Spleen (tissue), 11 donors: ENCODE measurements at regions not wholly inside any gene's neighbourhood (a gene's known extent, or its start where the extent isn't known, plus 50 kb on each side); places are given as distances from the start of the nearest gene placed in this dataset.

Experiments
- DNase-seq: peaks from one replicate; pipeline ENCODE4 v3.0.0-alpha.2; 2020
- H3K27ac ChIP-seq, 8 donors: fragments of 200-600 bp; sonication (generic) in 7 of 8; 1 replicate in 4 of 8; 2 replicates in 4 of 8; pipeline versions ENCODE4 v1.5.0 to v1.8.0; 2016 to 2021; ENCODE audit warnings: inconsistent platforms in 4 of 8, mild to moderate bottlenecking in 4 of 8, moderate library complexity in 1 of 8
- H3K27me3 ChIP-seq, 7 donors: fragments of 200-600 bp; sonication (generic) in 6 of 7; replicated peaks in 1 of 7; 1 replicate in 4 of 7; 2 replicates in 3 of 7; pipeline versions ENCODE4 v1.5.0 to v1.8.0; 2016 to 2021; ENCODE audit warnings: inconsistent platforms in 3 of 7, mild to moderate bottlenecking in 1 of 7
- H3K36me3 ChIP-seq, 6 donors: fragments of 200-600 bp; sonication (generic) in 5 of 6; 1 replicate in 4 of 6; 2 replicates in 2 of 6; pipeline versions ENCODE4 v1.5.0 to v1.8.0; 2016 to 2021; ENCODE audit warnings: inconsistent platforms in 2 of 6
- H3K4me1 ChIP-seq, 6 donors: fragments of 200-600 bp; sonication (generic) in 5 of 6; 1 replicate in 3 of 6; 2 replicates in 3 of 6; pipeline versions ENCODE4 v1.5.0 to v1.8.0; 2016 to 2021; ENCODE audit warnings: inconsistent platforms in 3 of 6
- H3K4me3 ChIP-seq, 8 donors: fragments of 200-600 bp; sonication (generic) in 7 of 8; 1 replicate in 4 of 8; 2 replicates in 4 of 8; pipeline versions ENCODE4 v1.5.0 to v1.8.0; 2016 to 2021; ENCODE audit warnings: inconsistent platforms in 4 of 8, mild to moderate bottlenecking in 4 of 8, moderate library complexity in 2 of 8
- H3K9me3 ChIP-seq, 8 donors: fragments of 200-600 bp; sonication (generic) in 7 of 8; 1 replicate in 4 of 8; 2 replicates in 4 of 8; pipeline versions ENCODE4 v1.5.0 to v1.8.0; 2016 to 2021; ENCODE audit warnings: inconsistent platforms in 4 of 8
- CTCF ChIP-seq, 11 experiments: fragments of 200-600 bp in 7 of 11; fragments of 450-650 bp in 4 of 11; sonication (generic) in 4 of 11; IDR thresholded peaks in 8 of 11; conservative IDR thresholded peaks in 3 of 11; 1 replicate in 7 of 11; 2 replicates in 4 of 11; pipeline versions ENCODE4 v1.4.0 to v1.8.0; 2016 to 2021; ENCODE audit warnings: antibody characterized with exemption in 11 of 11, inconsistent platforms in 4 of 11, mild to moderate bottlenecking in 1 of 11
- POLR2A ChIP-seq, 3 donors: fragments of 450-650 bp; IDR thresholded peaks; one replicate each; pipeline ENCODE4 v1.5.1; 2017; ENCODE audit warnings: antibody characterized with exemption in 3 of 3, mild to moderate bottlenecking in 1 of 3
- POLR2AphosphoS5 ChIP-seq, 3 donors: sonication (generic); formaldehyde crosslinking; IDR thresholded peaks; one replicate each; pipeline ENCODE4 v1.5.1; 2017; ENCODE audit warnings: antibody characterized with exemption in 3 of 3
- WGBS, 5 donors: extraction: QIAGEN DNeasy Blood & Tissue Kit in 3 of 5; methylation state at CpG; one replicate each; pipeline versions ENCODE4 v1.1.5 to v1.1.7; 2013 to 2018; 5-methylcytosine and 5-hydroxymethylcytosine counted together
- intact Hi-C: fragments of 100-400 bp; cut with DNase I; formaldehyde crosslinking; loops from one replicate; pipeline ENCODE4 v1.15.0; 2023; ENCODE audit warnings: low total_unique reads
- donor health status: healthy with polysubstance abuse.
- donor health status: DM: no; HTN: no; CAD: no; lungs with moderate emphysema.
- donor health status: DM: no; HTN: no; CAD: no.
- donor health status: Bipolar disorder and iron deficiency.
- donor health status: healthy.
- donor health status: DM: no; HTN: no; CAD: no.
- donor health status: DM: yes; HTN: yes; CAD: no.

- Histone ChIP-seq H3K36me3 (no peaks in the 10 kb centered on the region), H3K27ac (no peak overlapping the region), H3K9me3 (no peaks in the 10 kb centered on the region), H3K4me3 (no peak overlapping the region), H3K27me3 (no peaks in the 10 kb centered on the region), H3K4me1 (no peaks in the 10 kb centered on the region)
- intact Hi-C loops = no loop called here
- 59 to 77% (median 65%) methylated on average over 3 of the region's 3 CpGs for WGBS, 5 donors
- TF ChIP-seq POLR2A (IDR thresholded peaks at IDR 0.05) (no peak), CTCF (IDR thresholded peaks at IDR 0.05 in 8 of 11, conservative IDR thresholded peaks at IDR 0.05 in 3 of 11) (no peak)
- no peak for DNase-seq
Observed at GRCh38 chr11:112481893-112482292, 221.2 kb upstream of the PLET1 start.

DNA sequence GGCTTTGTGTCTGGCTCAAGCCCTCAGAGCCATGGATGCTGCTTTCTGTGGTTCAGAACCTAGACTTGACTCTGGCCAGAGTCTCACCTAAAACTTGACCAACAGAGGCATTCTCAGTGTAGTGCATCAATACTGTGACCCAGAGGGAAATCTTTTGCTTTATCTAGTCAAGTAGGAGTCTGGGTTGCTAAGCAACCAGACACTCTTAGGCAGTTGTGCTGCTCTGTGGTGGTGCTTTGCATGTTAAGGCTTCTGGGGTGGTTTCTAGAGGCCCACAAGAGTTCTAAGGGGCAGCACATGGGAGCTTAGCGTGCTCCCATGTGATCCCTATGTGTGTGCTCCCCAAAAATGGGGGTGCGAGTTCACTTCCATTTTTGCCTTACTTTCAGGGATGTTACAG, 224.6 kb upstream of the PLET1 start:
- TF ChIP-seq POLR2AphosphoS5 (IDR thresholded peaks at IDR 0.05) (no peak), CTCF (IDR thresholded peaks at IDR 0.05 in 8 of 11, conservative IDR thresholded peaks at IDR 0.05 in 3 of 11) (no peak), POLR2A (IDR thresholded peaks at IDR 0.05) (no peak)
- Histone ChIP-seq H3K9me3 (no peaks in the 10 kb centered on the region), H3K27me3 (no peaks in the 10 kb centered on the region), H3K36me3 (no peaks in the 10 kb centered on the region), H3K4me3 (no peak overlapping the region), H3K4me1 (no peaks in the 10 kb centered on the region), H3K27ac (no peak overlapping the region)
- 72 to 85% (median 82%) methylated on average over 2 of the region's 2 CpGs for WGBS, 5 donors
- intact Hi-C loops = no loop called here
- DNase-seq = no peak

- intact Hi-C loops = no loop called here
- Histone ChIP-seq H3K27ac (no peak overlapping the region), H3K27me3 (peaks cover 0 to 6% (median 0%) of the 10 kb centered on the region in 7 donors), H3K4me1 (no peaks in the 10 kb centered on the region), H3K9me3 (no peaks in the 10 kb centered on the region), H3K36me3 (no peaks in the 10 kb centered on the region), H3K4me3 (no peak overlapping the region)
- no peak for DNase-seq
- WGBS, 5 donors = 67 to 94% (median 86%) methylated on average over 1 of the region's 1 CpG
- no peak for TF ChIP-seq POLR2AphosphoS5 (IDR thresholded peaks at IDR 0.05)
- no peak for TF ChIP-seq CTCF (IDR thresholded peaks at IDR 0.05 in 8 of 11, conservative IDR thresholded peaks at IDR 0.05 in 3 of 11)
Observed at GRCh38 chr11:112497826-112498225, 237.2 kb upstream of the PLET1 start.

DNA sequence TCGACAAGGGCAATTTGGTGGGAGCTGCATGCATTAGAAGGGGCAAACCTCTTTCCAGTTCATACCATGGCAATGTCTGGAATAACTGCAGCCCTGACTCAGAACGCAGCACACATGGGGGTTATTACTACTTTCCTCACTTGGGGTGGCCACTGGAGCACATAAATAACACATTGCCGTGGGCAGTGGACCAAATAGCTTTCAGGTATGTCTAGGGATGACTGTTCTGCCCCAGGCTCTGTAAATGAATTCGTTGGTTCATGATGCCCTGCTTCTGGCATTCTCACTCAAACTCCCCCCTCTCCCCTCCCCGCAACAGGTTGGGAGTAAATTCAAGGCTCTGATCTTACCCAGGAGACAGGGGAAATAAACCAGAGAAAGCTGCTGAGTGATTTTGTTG, 238.0 kb upstream of the PLET1 start:
- Histone ChIP-seq H3K27ac (no peak overlapping the region), H3K9me3 (no peaks in the 10 kb centered on the region), H3K4me3 (no peak overlapping the region), H3K27me3 (peaks cover 0 to 6% (median 0%) of the 10 kb centered on the region in 7 donors), H3K4me1 (no peaks in the 10 kb centered on the region), H3K36me3 (no peaks in the 10 kb centered on the region)
- no peak for DNase-seq
- intact Hi-C loops = no loop called here
- WGBS, 5 donors = 78 to 88% (median 82%) methylated on average over 5 of the region's 5 CpGs
- no peak for TF ChIP-seq POLR2AphosphoS5 (IDR thresholded peaks at IDR 0.05)
- no peak for TF ChIP-seq CTCF (IDR thresholded peaks at IDR 0.05 in 8 of 11, conservative IDR thresholded peaks at IDR 0.05 in 3 of 11)
- TF ChIP-seq POLR2A (IDR thresholded peaks at IDR 0.05) = no peak
